ENCODE measurements at regions not wholly inside any gene's neighbourhood (a gene's known extent, or its start where the extent isn't known, plus 50 kb on each side); places are given as distances from the start of the nearest gene placed in this dataset.

DNA sequence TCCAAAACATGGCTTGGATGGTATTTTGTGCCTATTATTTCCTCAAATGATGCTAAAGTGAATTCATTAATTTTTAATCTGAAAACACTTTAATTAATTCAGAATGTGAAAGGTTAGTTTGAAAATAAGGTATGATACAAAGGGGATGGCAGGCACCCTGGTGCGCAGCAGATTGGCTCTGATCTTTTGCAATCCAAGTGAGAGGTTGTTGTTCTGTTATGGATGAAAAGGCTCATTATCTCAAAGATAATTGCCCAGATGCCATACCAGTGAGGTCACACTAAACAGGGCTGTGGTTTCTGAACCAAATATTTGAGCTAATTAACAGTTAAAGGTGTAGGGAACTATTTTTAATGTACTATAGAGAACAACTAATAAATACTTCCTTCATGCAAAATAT is 504.9 kb downstream of the RAPGEF2 start:
- no peak for DNase-seq
- Histone ChIP-seq H3K36me3 (ENCODE audit: control insufficient read depth in 4 of 4, insufficient read depth in 4 of 4, low read length in 4 of 4) (no peaks in the 10 kb centered on the region), H3K9ac (ENCODE audit: insufficient read depth in 1 of 2, low read length in 2 of 2) (no peak overlapping the region), H3K4me3 (no peak overlapping the region), H3K27me3 (ENCODE audit: control insufficient read depth in 3 of 3, insufficient read depth in 3 of 3, low read length in 2 of 3) (no peaks in the 10 kb centered on the region), H3K9me3 (ENCODE audit: control insufficient read depth in 4 of 4, insufficient read depth in 3 of 4, low read length in 3 of 4) (no peaks in the 10 kb centered on the region), H3K27ac (ENCODE audit: low read depth in 1 of 2, low read length in 1 of 2) (no peak overlapping the region), H3K4me1 (ENCODE audit: control insufficient read depth in 5 of 5, insufficient read depth in 5 of 5, low read length in 5 of 5) (no peaks in the 10 kb centered on the region)
- 92% methylated on average over 1 of the region's 1 CpG for WGBS, 2 donors
- TF ChIP-seq CTCF (IDR thresholded peaks at IDR 0.05; ENCODE audit: control extremely low read depth, extremely low read depth): no peak
- no peak for ATAC-seq (ENCODE audit: insufficient read depth, low FRiP score)

GRCh38 chr4:159608436-159608835 is 505.6 kb downstream of the RAPGEF2 start:
- WGBS, 2 donors: 84 to 89% methylated on average over 4 of the region's 4 CpGs
- Histone ChIP-seq H3K36me3 (ENCODE audit: control insufficient read depth in 4 of 4, insufficient read depth in 4 of 4, low read length in 4 of 4) (no peaks in the 10 kb centered on the region), H3K4me3 (no peak overlapping the region), H3K27me3 (ENCODE audit: control insufficient read depth in 3 of 3, insufficient read depth in 3 of 3, low read length in 2 of 3) (no peaks in the 10 kb centered on the region), H3K27ac (ENCODE audit: low read depth in 1 of 2, low read length in 1 of 2) (no peak overlapping the region), H3K9ac (ENCODE audit: insufficient read depth in 1 of 2, low read length in 2 of 2) (no peak overlapping the region), H3K4me1 (ENCODE audit: control insufficient read depth in 5 of 5, insufficient read depth in 5 of 5, low read length in 5 of 5) (no peaks in the 10 kb centered on the region), H3K9me3 (ENCODE audit: control insufficient read depth in 4 of 4, insufficient read depth in 3 of 4, low read length in 3 of 4) (no peaks in the 10 kb centered on the region)
- ATAC-seq (ENCODE audit: insufficient read depth, low FRiP score) (no peak), DNase-seq (no peak)
- TF ChIP-seq CTCF (IDR thresholded peaks at IDR 0.05; ENCODE audit: control extremely low read depth, extremely low read depth): no peak

DNA sequence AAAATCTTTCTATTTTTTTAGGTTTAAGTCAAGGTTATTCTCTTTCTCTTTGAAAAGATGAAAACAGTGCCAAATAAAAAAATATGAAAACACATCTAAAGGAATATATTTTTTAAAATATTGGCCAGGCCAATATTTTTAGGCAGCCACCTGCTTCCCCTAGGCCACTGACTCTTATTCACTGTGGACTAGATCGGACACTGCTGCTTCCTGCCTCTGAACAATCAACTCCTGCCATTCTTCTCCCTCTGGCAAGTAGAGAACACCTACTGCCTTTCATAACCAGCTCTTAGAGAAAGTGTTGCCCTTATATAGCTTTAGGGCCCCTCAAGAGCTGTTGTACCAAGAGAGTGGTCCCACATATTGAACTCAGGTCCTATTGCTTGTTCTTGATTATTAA is 529.2 kb downstream of the RAPGEF2 start:
- Histone ChIP-seq H3K9me3 (ENCODE audit: control insufficient read depth in 4 of 4, insufficient read depth in 3 of 4, low read length in 3 of 4) (no peaks in the 10 kb centered on the region), H3K27ac (ENCODE audit: low read depth in 1 of 2, low read length in 1 of 2) (no peak overlapping the region), H3K9ac (ENCODE audit: insufficient read depth in 1 of 2, low read length in 2 of 2) (no peak overlapping the region), H3K27me3 (ENCODE audit: control insufficient read depth in 3 of 3, insufficient read depth in 3 of 3, low read length in 2 of 3) (no peaks in the 10 kb centered on the region), H3K36me3 (ENCODE audit: control insufficient read depth in 4 of 4, insufficient read depth in 4 of 4, low read length in 4 of 4) (no peaks in the 10 kb centered on the region), H3K4me3 (no peak overlapping the region), H3K4me1 (ENCODE audit: control insufficient read depth in 5 of 5, insufficient read depth in 5 of 5, low read length in 5 of 5) (no peaks in the 10 kb centered on the region)
- no peak for TF ChIP-seq CTCF (IDR thresholded peaks at IDR 0.05; ENCODE audit: control extremely low read depth, extremely low read depth)
- 53 to 64% methylated on average over 1 of the region's 1 CpG for WGBS, 2 donors
- ATAC-seq (ENCODE audit: insufficient read depth, low FRiP score) (no peak), DNase-seq (peak in 1 of 3 donors; percentile 4)

DNA sequence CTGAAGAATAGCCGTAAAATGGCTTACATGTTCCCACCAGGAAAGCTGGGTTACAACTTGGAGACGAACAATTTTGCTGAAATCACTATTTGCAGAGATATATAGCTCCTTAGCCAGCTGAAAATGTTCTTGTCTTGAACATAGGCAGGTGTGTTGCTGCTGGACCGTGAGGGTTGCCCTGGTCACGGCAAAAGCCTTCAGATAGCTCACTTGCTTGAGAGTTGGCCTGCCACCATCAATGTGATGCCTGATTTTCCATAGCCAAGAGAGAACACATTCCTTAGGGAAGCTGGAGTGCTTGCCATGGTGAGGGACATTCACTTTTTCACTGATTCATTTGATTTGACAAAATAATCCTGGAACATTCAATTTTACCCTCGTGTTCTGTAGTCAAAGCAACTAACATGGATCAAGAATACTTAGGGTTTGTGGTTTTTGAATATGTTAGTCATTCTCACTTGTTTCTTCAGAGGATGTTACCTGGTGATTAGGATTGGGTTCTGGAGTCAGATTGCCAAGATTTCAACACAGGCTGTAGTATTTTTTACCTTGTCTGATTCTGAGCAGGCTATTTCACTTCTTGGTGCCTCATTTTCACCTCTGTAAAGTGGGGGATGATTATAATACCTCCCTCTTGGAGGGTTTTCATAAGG is 536.9 kb downstream of the RAPGEF2 start:
- Histone ChIP-seq H3K27ac (ENCODE audit: low read depth in 1 of 2, low read length in 1 of 2) (no peak overlapping the region), H3K9me3 (ENCODE audit: control insufficient read depth in 4 of 4, insufficient read depth in 3 of 4, low read length in 3 of 4) (no peaks in the 10 kb centered on the region), H3K9ac (ENCODE audit: insufficient read depth in 1 of 2, low read length in 2 of 2) (no peak overlapping the region), H3K4me1 (ENCODE audit: control insufficient read depth in 5 of 5, insufficient read depth in 5 of 5, low read length in 5 of 5) (no peaks in the 10 kb centered on the region), H3K27me3 (ENCODE audit: control insufficient read depth in 3 of 3, insufficient read depth in 3 of 3, low read length in 2 of 3) (no peaks in the 10 kb centered on the region), H3K4me3 (no peak overlapping the region), H3K36me3 (ENCODE audit: control insufficient read depth in 4 of 4, insufficient read depth in 4 of 4, low read length in 4 of 4) (no peaks in the 10 kb centered on the region)
- WGBS, 2 donors: 80 to 81% methylated on average over 5 of the region's 5 CpGs
- DNase-seq: no peak
- ATAC-seq (ENCODE audit: insufficient read depth, low FRiP score): no peak
- TF ChIP-seq CTCF (IDR thresholded peaks at IDR 0.05; ENCODE audit: control extremely low read depth, extremely low read depth): no peak

Data from lung (tissue), 11 donors.